Renal cortex interstitium (tissue), 11 donors: ENCODE measurements at regions not wholly inside any gene's neighbourhood (a gene's known extent, or its start where the extent isn't known, plus 50 kb on each side); places are given as distances from the start of the nearest gene placed in this dataset.

Experiments used
- DNase-seq, 11 donors: peaks; one replicate each; pipeline ENCODE4 v3.0.0-alpha.2; 2013; ENCODE audit warnings: low read depth in 9 of 11, low spot score in 4 of 11; ENCODE audit errors: extremely low read depth in 1 of 11

DNA sequence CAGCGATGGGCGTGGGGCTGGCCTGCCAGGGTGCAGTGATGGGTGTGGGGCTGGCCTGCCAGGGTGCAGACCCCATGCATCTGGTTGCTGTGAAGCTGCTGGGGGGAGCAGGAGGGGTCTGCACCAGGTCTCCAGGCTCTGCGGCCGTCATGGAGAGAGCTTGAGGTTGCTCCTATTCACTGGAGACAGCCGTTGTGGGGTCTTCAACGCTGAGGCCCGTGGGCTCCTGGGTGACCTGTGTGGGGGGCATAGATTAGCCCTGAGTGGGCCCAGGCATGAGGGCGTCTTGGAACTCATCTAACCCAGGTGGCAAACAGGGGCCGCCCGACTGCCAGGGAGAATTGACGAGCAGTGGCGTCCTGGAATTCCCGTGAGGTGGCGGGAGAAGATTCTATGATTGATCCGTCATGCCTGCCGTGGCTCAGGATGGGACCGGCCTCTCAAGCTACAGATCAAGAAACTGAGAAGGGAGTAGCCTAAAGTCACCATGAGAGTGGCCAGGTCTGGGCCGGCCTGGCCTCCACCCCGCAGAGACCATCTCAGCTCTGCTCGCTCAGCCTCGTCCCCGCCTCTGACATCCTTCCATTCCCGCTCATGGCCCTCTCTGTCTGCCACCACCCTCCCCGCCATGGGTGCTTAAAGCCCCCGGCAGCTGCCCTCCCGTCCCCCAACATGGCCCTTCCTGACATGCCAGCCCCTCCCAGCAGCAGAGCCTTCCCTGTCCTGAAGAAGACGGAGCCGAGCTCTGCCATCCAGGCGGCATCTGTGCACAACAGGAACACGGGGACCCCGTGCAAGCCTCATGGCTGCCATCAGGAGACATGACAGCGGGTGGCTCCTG lies 50.7 kb upstream of the ACSF3 start:
- DNase-seq: no peak

DNA sequence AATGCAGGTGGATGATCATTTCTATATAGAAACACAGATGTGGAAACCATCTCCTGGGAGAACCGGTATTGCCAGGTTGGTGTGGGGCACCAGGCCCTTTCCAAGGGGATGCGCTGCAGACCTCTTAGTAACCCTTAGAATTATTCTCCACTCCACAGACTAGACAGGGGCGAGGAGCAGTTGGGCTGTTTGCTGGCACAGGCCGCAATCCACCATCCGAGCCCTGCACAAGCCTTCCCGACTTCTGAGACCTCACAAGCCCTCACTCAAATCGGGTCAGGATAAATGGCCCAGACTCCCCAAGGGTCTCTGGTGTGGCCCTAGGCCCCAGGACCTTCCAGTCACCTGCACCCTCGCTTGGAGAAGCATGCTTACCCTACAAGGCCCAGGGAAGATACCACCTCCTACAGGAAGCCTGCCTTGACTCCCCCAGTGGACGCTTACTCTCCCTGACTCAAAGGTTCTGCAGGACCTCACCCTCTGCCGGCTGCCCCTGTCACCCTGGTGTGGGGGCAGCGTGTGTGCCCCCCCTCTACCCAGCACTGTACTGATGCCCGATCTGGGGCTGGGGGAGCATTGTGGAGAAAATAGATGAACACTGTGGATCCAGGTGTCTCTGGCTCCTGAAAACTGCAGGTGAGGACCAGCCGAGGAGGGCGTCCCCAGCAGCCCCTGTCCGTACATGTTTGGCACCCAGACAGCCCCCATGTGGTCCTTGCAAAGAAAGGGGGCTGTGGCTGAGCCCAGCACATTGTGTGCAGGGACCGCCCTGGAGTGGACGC lies 49.8 kb upstream of the ACSF3 start:
- no peak for DNase-seq
